ENCODE measurements at regions not wholly inside any gene's neighbourhood (a gene's known extent, or its start where the extent isn't known, plus 50 kb on each side); places are given as distances from the start of the nearest gene placed in this dataset.

DNA sequence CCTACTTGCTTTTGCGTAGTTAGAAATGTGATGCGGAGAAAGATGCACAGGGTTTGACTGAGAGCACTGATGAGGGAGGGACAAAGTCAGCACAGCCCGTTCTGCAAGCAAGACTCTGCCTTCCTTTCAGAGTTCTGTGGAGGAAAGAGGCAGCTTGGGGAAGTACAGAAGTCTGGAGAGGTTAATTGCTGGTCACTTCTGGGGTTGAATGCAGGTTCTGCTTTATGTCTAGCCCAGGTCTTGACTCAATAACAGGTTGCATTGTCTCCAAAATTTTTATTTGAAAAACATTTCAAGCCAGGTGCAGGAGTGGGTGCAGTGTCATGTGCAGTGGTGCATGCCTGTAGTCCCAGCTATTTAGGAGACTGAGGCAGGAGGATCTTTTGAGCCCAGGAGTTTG is 461.7 kb downstream of the NR2F2 start:
- TF ChIP-seq, protein P1, sequence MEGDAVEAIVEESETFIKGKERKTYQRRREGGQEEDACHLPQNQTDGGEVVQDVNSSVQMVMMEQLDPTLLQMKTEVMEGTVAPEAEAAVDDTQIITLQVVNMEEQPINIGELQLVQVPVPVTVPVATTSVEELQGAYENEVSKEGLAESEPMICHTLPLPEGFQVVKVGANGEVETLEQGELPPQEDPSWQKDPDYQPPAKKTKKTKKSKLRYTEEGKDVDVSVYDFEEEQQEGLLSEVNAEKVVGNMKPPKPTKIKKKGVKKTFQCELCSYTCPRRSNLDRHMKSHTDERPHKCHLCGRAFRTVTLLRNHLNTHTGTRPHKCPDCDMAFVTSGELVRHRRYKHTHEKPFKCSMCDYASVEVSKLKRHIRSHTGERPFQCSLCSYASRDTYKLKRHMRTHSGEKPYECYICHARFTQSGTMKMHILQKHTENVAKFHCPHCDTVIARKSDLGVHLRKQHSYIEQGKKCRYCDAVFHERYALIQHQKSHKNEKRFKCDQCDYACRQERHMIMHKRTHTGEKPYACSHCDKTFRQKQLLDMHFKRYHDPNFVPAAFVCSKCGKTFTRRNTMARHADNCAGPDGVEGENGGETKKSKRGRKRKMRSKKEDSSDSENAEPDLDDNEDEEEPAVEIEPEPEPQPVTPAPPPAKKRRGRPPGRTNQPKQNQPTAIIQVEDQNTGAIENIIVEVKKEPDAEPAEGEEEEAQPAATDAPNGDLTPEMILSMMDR (IDR thresholded peaks at IDR 0.05): no peak
- no peak for TF ChIP-seq POLR2A (IDR thresholded peaks at IDR 0.05)

Measured in heart left ventricle (tissue), 13 donors.